Activated CD4-positive, alpha-beta T cell treated with anti-CD3 and anti-CD28 coated beads, Interleukin-2, amount 50 U/mL, for 48 hours (primary cell): ENCODE measurements at regions not wholly inside any gene's neighbourhood (a gene's known extent, or its start where the extent isn't known, plus 50 kb on each side); places are given as distances from the start of the nearest gene placed in this dataset.

Experiments
- DNase-seq, 2 experiments: peaks; one replicate each; pipeline ENCODE4 v3.0.0-alpha.2; 2020

- DNase-seq: no peak
These were observed 163.2 kb downstream of the SLC7A11 start for GRCh38 chr4:138078751-138079520.

DNA sequence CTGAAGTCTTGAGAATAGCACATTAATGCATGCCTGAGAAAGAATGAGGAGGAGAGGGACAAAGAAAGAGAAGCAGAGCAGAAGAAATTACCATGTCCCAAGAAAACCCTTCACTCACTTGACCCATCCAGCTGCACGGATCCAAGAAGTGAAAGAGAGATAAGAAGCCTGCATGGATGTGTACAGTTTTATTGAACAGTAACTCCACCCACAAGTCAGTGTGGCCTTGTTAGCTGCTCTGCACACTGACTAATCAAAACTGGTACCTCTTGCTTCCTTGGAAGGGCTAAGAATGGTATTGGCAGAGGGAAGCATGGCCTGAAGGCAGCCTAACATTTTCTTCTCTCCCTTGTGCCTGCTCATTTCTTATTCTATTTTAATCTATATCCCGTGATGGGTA is 163.9 kb downstream of the SLC7A11 start:
- no peak for DNase-seq

GRCh38 chr4:138076561-138076960 is 165.6 kb downstream of the SLC7A11 start:
- DNase-seq: no peak

DNA sequence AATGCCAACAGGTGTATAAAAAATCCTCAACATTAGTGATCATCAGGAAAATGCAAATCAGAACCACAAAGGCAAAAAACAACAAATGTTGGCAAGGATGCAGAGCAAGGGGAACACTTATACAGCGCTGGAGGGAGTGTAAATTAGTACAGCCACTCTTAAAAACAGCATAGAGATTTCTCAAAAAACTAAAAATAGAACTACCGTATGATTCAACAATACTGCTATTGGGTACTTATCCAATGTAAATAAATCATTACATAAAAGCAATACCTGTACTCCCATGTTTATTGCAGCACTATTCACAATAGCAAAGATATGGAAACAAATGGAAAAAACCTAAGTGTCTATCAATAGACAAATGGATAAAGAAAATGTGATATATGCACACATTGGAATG is 171.3 kb downstream of the SLC7A11 start:
- no peak for DNase-seq

DNA sequence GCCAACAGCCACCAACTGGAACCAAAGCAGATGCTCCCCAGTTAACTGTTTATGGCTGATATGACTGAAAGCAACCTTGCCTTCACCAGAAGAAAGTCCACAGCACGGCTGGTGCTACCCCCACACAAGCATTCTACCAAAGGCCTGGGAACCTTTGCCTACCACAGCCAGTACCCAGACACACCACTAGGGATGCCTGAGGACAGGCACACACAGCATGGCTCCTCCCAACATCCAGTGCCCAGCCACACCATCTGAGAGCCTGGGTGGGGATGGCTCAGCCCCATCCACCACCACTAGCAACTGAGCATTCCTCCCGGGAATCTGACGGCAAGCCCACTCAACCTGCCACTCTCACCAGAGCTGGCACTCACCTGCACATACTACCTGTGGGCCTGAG is 178.6 kb downstream of the SLC7A11 start:
- no peak for DNase-seq

- DNase-seq: no peak
These were observed 179.2 kb downstream of the SLC7A11 start for GRCh38 chr4:138062929-138063328.

DNA sequence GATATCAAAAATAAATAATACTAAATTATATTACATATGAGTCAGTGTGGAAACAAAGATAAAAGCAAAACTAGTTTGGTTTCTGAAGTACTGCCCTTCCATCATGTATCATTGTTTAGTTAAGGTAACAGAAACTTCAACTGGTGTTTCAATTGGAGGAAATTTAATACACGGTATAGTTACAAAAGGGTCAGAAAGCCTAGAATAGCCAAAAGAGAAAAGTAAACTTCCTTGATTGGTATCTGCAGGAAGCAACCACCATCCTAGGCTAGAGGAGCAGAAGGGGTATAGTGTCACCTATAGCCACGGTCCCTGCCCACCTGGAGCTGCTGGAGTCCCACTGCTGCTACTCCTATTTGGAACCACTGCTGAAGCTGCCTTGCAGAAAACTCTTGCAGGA is 185.6 kb downstream of the SLC7A11 start:
- DNase-seq: no peak

GRCh38 chr4:138055890-138056289 is 186.3 kb downstream of the SLC7A11 start:
- DNase-seq: no peak

- DNase-seq: no peak
These were observed 188.4 kb downstream of the SLC7A11 start for GRCh38 chr4:138053641-138054301.

GRCh38 chr4:138052806-138053632 is 189.1 kb downstream of the SLC7A11 start:
- no peak for DNase-seq

GRCh38 chr4:138051157-138051556 is 191.0 kb downstream of the SLC7A11 start:
- DNase-seq: no peak

DNA sequence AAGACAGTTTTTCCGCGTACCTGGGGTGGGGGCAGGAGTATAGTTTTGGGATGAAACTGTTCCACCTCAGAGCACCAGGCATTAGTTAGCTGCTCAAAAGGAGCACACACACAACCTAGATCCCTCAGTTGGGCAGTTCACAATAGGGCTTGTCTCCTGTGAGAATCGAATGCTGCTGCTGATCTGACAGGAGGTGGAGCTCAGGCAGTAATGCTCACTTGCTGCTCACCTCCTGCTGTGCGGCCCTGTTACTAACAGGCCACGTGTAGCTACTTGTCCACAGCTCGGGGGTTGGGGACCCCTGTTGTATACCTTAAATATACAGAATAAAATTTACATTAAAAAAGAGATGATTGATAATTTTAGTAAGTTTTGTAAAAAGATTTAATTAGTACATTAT is 191.5 kb downstream of the SLC7A11 start:
- DNase-seq: no peak

- no peak for DNase-seq
These were observed 192.8 kb downstream of the SLC7A11 start for GRCh38 chr4:138049355-138049754.

GRCh38 chr4:138047290-138047689 is 194.9 kb downstream of the SLC7A11 start:
- no peak for DNase-seq

GRCh38 chr4:138045036-138045435 is 197.1 kb downstream of the SLC7A11 start:
- no peak for DNase-seq

- no peak for DNase-seq
These were observed 203.1 kb downstream of the SLC7A11 start for GRCh38 chr4:138039010-138039409.

GRCh38 chr4:138037696-138038095 is 204.5 kb downstream of the SLC7A11 start:
- no peak for DNase-seq

DNA sequence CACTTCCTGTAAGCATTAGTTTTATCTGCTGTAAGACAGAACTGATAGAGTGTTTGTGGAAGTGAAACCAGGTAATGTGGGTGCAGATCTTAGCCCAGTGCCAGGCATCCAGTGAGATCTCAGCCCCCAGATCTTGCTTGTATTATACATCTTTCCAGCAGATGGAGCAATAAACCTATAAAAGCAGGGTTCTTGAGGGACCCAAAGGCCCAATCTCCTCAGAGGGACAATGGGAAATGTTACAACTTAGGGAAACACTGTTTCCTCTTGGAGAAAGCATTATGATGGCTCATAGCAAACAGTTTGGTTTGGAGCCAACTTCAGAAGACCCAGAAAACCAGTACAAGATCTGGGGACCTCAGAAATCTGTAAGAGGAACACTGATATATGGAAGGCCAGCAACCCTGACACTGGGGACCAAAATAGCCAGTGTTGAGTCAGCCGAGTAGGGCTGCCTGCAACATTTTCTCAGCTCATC is 206.3 kb downstream of the SLC7A11 start:
- no peak for DNase-seq

DNA sequence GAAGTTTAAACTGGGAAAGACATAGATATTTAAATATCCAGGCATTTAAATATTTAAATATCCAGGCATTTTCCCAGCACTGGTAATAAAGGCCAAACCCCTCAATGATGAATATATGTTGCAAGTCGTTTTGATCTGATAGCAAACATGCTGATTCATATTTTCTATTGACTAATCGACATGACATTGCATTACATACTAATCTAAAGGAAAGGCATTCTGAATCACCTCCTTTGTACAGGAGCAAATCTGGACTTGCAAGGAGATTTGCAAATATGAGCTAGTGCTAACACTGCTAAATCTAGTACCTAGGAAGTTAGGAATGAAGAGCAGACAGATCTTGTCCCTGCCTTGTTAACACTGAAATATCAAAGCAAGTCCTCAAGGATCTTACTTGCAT is 207.3 kb downstream of the SLC7A11 start:
- no peak for DNase-seq

GRCh38 chr4:138032222-138032621 is 209.9 kb downstream of the SLC7A11 start:
- DNase-seq: no peak

DNA sequence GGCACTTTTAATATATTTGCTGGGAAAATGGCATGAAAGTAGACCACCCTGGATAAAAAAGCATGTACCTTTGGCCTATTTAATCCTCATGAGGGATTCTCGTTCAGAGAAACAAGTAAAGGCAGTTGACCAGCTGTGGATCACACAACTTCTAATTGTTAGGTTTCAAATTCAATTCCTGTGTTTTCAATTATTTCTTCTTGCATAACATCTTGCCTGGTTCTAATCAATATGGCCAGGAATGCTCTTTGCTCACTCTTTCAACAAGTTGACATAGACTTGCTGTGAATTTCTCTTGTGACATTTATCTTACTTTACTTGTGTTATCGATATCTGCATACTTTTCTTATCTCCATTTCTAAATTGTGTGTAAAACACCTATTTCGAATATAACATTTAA is 211.8 kb downstream of the SLC7A11 start:
- DNase-seq: no peak

- DNase-seq: no peak
These were observed 213.2 kb downstream of the SLC7A11 start for GRCh38 chr4:138028923-138029322.

- DNase-seq: no peak
These were observed 220.9 kb downstream of the SLC7A11 start for GRCh38 chr4:138021139-138021830.
